GM23248 (cell line): ENCODE measurements at regions not wholly inside any gene's neighbourhood (a gene's known extent, or its start where the extent isn't known, plus 50 kb on each side); places are given as distances from the start of the nearest gene placed in this dataset.

ENCODE experiments used
- EZH2 ChIP-seq: fragments of 200-600 bp; sonication (generic); IDR thresholded peaks from 2 replicates; pipeline ENCODE4 v1.6.1; 2018; ENCODE audit warnings: antibody characterized with exemption, mild to moderate bottlenecking; ENCODE audit not compliant: insufficient read depth, poor library complexity, severe bottlenecking
- EZH2phosphoT487 ChIP-seq: fragments of 200-600 bp; sonication (generic); IDR thresholded peaks from 2 replicates; pipeline ENCODE4 v1.6.1; 2018; ENCODE audit warnings: antibody characterized with exemption, moderate library complexity, mild to moderate bottlenecking, low read depth; ENCODE audit not compliant: insufficient read depth

- TF ChIP-seq EZH2 (no peak), EZH2phosphoT487 (no peak)
These were observed 56.7 kb upstream of the FAM98A start for GRCh38 chr2:33655626-33656320.
